Astrocyte of the spinal cord (primary cell): ENCODE measurements at regions not wholly inside any gene's neighbourhood (a gene's known extent, or its start where the extent isn't known, plus 50 kb on each side); places are given as distances from the start of the nearest gene placed in this dataset.

Experiments used
- DNase-seq: peaks from one replicate; pipeline ENCODE4 v3.0.0; 2011; ENCODE audit warnings: low read depth, low spot score
- H3K4me3 ChIP-seq: 2 replicates; pipeline ENCODE4 v1.5.1; 2011; ENCODE audit warnings: low read depth, mild to moderate bottlenecking, low read length, moderate library complexity
- in situ Hi-C: cut with HindIII; loops from 2 replicates; pipeline ENCODE4 v1.10.0; 2017; ENCODE audit warnings: low sequenced_read_pairs
- TF ChIP-seq, protein P1 (sequence below): IDR thresholded peaks from 2 replicates; pipeline ENCODE4 v1.5.1; 2012; ENCODE audit warnings: low read depth, mild to moderate bottlenecking, low read length, inconsistent platforms

DNA sequence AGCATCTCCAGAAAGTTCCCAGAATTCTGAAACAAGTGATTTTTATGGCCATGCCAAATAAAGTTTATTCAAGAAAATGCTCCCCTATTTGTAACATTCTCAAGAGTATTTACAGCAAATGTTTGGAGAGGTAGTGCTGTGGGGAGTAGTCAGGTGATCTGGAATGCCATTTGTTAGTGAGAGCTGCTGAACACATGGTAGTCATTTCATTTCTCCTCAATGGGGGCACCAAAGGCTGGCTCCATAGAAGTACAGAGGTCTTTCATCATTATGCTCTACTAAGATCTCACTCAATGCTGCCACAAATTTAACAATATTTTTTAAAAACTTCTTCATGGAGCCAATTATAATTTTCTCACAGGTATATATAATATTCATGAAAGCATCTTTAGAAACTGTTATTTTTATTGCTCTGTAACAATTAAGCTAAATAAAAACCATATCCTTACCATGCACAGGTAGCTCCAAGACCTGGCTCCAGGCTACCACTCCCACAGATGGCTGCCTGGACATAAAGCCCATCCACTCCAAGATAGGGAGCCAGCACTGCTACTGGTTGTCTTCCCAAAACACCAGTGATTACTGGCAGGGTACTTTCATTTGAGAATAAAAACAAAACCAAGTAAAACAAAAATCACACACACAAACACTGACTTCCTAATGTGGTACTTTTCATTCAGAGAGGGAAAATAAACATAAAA lies 200.8 kb downstream of the PLK2 start:
- in situ Hi-C loops, result no loop called here

GRCh38 chr5:58255970-58256369 lies 203.9 kb downstream of the PLK2 start:
- no peak overlapping the region for H3K4me3 ChIP-seq
- in situ Hi-C loops, result no loop called here
- TF ChIP-seq, protein P1, sequence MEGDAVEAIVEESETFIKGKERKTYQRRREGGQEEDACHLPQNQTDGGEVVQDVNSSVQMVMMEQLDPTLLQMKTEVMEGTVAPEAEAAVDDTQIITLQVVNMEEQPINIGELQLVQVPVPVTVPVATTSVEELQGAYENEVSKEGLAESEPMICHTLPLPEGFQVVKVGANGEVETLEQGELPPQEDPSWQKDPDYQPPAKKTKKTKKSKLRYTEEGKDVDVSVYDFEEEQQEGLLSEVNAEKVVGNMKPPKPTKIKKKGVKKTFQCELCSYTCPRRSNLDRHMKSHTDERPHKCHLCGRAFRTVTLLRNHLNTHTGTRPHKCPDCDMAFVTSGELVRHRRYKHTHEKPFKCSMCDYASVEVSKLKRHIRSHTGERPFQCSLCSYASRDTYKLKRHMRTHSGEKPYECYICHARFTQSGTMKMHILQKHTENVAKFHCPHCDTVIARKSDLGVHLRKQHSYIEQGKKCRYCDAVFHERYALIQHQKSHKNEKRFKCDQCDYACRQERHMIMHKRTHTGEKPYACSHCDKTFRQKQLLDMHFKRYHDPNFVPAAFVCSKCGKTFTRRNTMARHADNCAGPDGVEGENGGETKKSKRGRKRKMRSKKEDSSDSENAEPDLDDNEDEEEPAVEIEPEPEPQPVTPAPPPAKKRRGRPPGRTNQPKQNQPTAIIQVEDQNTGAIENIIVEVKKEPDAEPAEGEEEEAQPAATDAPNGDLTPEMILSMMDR, result no peak
- DNase-seq, result no peak

More for the DNA sequence above, 200.8 kb downstream of the PLK2 start:
- no peak for DNase-seq
- no peak overlapping the region for H3K4me3 ChIP-seq
- TF ChIP-seq, protein P1, result no peak

- DNase-seq, result no peak
- in situ Hi-C loops, result no loop called here
- H3K4me3 ChIP-seq, result no peak overlapping the region
- TF ChIP-seq, protein P1, result no peak
These were observed 204.5 kb downstream of the PLK2 start for GRCh38 chr5:58255386-58255785.

- no peak overlapping the region for H3K4me3 ChIP-seq
- TF ChIP-seq, protein P1, result no peak
- in situ Hi-C loops, result no loop called here
- no peak for DNase-seq
These were observed 211.7 kb downstream of the PLK2 start for GRCh38 chr5:58248221-58248620.

DNA sequence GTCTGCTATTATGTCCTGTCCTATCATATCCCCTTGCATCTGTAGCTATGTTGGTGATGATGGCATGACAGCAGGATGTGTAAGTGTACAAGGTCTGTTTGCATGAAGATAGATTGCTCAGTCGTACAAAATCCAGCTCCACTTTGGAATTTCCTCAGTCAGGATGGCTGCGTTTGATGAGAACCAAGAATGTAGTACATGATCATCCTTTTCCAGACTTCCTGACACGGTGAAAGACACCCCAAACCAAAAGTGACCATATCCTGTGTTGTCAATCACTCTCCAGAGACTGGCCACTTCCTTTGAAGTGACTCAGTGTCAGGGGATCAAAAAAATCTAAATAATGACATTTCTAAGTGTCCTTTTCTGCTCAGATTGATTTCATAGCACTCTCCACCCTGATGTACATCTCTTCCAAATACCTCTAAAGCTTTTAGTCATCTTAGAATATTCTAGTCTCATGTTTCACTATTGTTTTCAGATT lies 213.4 kb downstream of the PLK2 start:
- H3K4me3 ChIP-seq, result no peak overlapping the region
- in situ Hi-C loops, result no loop called here
- DNase-seq, result no peak
- TF ChIP-seq, protein P1, result no peak

GRCh38 chr5:58245476-58245840 lies 214.4 kb downstream of the PLK2 start:
- H3K4me3 ChIP-seq, result no peak overlapping the region
- TF ChIP-seq, protein P1, result no peak
- no peak for DNase-seq
- in situ Hi-C loops, result no loop called here
